RWPE1 (cell line): ENCODE measurements at regions not wholly inside any gene's neighbourhood (a gene's known extent, or its start where the extent isn't known, plus 50 kb on each side); places are given as distances from the start of the nearest gene placed in this dataset.

Source experiments
- CTCF ChIA-PET: fragments of 350-600 bp; sonication (Branson Sonifier 250); formaldehyde crosslinking; extraction: SDS; loops from one replicate; lab custom pipeline; 2021; lab: Yijun Ruan, JAX
- POLR2A ChIA-PET: fragments of 400-600 bp; formaldehyde crosslinking; extraction: SDS; loops from one replicate; lab custom pipeline; 2020; ENCODE audit warnings: antibody characterized with exemption; ENCODE audit not compliant: low non-redundant PET; lab: Yijun Ruan, JAX
- DNase-seq: peaks from one replicate; pipeline ENCODE4 v3.0.0; 2012; ENCODE audit warnings: low spot score
- H3K27ac ChIP-seq: fragments of 450-650 bp; 2 replicates; pipeline ENCODE4 v1.5.1; 2017
- CTCF ChIP-seq: fragments of 450-650 bp; conservative IDR thresholded peaks from 2 replicates; pipeline ENCODE4 v1.5.1; 2017; ENCODE audit warnings: low read depth, mild to moderate bottlenecking

- no peak for TF ChIP-seq CTCF
- peak overlapping the region; percentile 76 for H3K27ac ChIP-seq
- peak; percentile 100 for DNase-seq
- POLR2A ChIA-PET: no interaction called here
- CTCF ChIA-PET: interaction anchor here (0.6 to 1.1 kb wide), 3 partner anchors 201 to 295 kb away, joined by 3 to 5 read pairs (median 4); no protein-coding TSS in a partner anchor
These were observed 57.4 kb upstream of the RPH3AL start for GRCh38 chr17:409848-410542.

GRCh38 chr17:409308-409847 lies 56.8 kb upstream of the RPH3AL start:
- no peak for DNase-seq
- CTCF ChIA-PET: interaction anchor here (0.6 kb wide), 1 partner anchor 202 kb away, joined by 5 read pairs; no protein-coding TSS in a partner anchor
- POLR2A ChIA-PET: no interaction called here
- TF ChIP-seq CTCF: no peak
- H3K27ac ChIP-seq: peak overlapping the region; percentile 76

GRCh38 chr17:404703-405102 lies 52.1 kb upstream of the RPH3AL start:
- no peak for DNase-seq
- TF ChIP-seq CTCF: no peak
- H3K27ac ChIP-seq: no peak overlapping the region
- ChIA-PET CTCF (interaction anchor here (0.5 to 0.6 kb wide), 3 partner anchors 199 to 260 kb away, joined by 3 read pairs; no protein-coding TSS in a partner anchor), POLR2A (no interaction called here)
